Retinal pigment epithelial cell (primary cell): ENCODE measurements at regions not wholly inside any gene's neighbourhood (a gene's known extent, or its start where the extent isn't known, plus 50 kb on each side); places are given as distances from the start of the nearest gene placed in this dataset.
"Not testable (repeated sequence)": the region's sequence is repeated elsewhere in the genome, so short reads cannot be mapped to it uniquely, and the experiment has no call there.

Experiments
- DNase-seq: peaks from one replicate; pipeline ENCODE4 v3.0.0-alpha.2; 2010; ENCODE audit warnings: low read depth
- H3K4me3 ChIP-seq: 2 replicates; pipeline ENCODE4 v1.5.1; 2011; ENCODE audit warnings: mild to moderate bottlenecking, low read length, control low read depth, moderate library complexity
- TF ChIP-seq, protein P1 (sequence below): conservative IDR thresholded peaks from 2 replicates; pipeline ENCODE4 v1.5.1; 2011; ENCODE audit warnings: low read depth, low read length, control low read depth, inconsistent platforms

DNA sequence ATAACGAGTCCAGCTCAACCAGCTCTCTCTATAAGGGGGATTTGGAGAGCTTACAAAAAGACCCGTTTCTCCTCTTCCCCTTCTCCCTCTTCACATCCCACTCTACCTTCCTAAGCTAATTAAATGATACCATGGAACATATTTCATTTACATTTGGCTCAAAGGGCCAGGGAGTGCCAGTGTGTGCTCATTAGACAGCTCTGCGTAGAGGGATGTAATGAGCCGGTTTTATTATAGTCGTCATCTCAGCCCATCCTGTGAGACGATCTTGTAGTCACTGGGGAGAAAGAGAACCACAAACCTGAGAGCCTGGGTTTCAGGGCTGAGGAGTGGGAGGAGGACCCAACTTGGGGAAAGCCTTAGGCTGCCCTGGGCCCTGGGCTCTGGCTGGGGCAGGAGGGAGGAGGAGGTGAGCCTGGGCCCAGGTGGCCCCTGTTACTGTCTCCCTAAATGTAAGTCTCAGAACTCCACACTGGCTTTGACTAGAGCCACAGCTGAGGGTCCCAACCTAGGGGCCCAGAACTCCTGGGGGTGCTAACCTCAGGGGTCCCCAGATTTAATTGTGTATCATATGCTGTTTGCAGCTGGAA, 354.6 kb downstream of the MATN1 start:
- DNase-seq = no peak
- H3K4me3 ChIP-seq = no peak overlapping the region

DNA sequence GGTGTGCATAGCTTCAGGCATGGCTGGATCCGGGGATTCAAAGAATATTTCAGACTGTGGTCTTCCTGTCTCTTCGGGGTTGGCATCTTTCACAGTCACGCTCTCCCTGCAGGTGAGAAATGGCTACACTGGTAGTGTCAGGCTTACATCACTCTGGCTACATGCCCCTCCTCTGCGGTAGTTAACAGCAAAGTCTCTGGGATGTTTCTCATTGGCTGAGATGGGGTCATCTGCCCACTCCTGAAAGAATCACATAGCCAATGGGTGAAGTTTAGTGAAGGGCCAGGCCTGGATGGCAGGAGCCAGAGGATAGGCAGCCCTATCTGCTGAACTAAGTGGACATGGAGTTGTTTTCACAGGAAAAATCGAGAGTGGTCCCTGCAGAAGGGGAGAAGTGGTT, 356.5 kb downstream of the MATN1 start:
- TF ChIP-seq, protein P1, sequence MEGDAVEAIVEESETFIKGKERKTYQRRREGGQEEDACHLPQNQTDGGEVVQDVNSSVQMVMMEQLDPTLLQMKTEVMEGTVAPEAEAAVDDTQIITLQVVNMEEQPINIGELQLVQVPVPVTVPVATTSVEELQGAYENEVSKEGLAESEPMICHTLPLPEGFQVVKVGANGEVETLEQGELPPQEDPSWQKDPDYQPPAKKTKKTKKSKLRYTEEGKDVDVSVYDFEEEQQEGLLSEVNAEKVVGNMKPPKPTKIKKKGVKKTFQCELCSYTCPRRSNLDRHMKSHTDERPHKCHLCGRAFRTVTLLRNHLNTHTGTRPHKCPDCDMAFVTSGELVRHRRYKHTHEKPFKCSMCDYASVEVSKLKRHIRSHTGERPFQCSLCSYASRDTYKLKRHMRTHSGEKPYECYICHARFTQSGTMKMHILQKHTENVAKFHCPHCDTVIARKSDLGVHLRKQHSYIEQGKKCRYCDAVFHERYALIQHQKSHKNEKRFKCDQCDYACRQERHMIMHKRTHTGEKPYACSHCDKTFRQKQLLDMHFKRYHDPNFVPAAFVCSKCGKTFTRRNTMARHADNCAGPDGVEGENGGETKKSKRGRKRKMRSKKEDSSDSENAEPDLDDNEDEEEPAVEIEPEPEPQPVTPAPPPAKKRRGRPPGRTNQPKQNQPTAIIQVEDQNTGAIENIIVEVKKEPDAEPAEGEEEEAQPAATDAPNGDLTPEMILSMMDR = no peak
- no peak for DNase-seq
- H3K4me3 ChIP-seq = no peak overlapping the region

More for the DNA sequence above, 354.6 kb downstream of the MATN1 start:
- TF ChIP-seq, protein P1 = no peak

DNA sequence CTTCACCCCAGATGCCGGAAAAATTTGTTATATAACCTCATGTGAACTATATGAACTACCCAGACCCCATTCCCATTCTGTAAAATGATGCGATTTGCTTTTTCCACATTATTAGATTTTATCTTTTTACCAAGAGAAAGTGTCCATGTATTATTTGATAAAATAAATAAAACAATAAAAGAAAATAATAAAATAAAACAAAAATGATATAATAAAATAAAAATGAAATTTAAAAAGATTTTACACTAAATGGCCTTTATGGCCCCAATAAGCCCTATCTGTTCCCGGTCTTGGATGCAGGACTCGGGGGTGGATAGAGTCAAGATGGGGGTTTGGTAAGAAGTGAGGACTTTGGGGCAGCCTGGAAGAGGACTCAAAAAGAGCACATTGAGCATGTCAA, 357.2 kb downstream of the MATN1 start:
- no peak for DNase-seq
- TF ChIP-seq, protein P1 = no peak
- H3K4me3 ChIP-seq = no peak overlapping the region

DNA sequence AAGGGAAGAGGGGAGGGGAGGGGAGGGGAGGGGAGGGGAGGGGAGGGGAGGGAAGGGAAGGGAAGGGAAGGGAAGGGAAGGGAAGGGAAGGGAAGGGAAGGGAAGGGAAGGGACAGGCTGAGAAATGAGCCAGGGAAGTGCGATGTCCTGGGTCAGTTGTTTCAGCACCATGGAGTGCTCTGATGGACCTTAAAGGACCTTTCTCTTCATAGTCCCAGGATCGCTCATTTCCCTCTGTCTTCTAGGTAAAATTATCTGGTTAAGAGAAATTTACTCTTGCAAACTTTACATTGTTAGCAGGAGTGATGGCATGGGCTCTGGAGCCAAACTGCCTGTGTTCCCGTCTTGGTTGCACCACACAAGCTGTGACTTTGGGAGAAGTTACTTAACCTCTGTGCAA, 357.8 kb downstream of the MATN1 start:
- H3K4me3 ChIP-seq = no peak overlapping the region
- TF ChIP-seq, protein P1 = no peak
- no peak for DNase-seq

DNA sequence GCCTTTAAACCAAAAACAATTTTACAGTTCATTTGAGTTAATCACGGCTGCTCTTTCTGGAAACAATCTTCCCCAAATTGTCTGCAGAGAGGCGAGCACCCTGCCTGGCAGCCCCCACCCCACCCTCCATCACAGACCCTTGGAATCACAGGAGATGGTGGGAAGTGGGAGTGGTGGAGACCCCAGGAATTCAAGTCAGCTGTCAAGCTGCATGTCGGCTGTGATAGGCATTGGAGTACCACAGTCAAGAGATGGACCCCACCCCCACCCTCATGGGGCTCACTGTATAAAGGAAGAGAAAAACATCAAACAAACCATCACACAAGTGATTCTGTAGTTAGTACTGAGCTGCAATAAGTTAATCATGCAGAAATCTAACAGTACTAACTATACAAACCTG, 360.4 kb downstream of the MATN1 start:
- H3K4me3 ChIP-seq = no peak overlapping the region
- DNase-seq = no peak
- TF ChIP-seq, protein P1 = no peak

DNA sequence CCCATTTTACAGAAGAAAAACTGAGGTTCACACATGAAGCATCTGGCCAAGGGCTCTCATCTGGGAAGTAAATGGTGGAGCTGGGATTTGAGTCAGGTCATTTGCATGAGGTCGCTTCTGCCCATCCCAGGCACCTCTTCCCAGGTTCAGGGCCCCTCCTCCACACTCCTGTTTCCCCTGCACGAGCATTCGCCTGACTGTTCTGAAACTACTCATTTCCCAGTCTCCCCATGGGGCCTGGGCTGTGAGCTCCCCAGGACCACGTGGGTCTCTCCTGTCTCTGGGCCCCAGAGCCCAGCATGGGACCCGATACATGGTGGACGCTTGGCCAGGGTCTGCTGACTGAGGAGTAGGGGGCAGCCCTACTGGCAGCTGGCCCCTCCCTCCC, 360.8 kb downstream of the MATN1 start:
- H3K4me3 ChIP-seq = no peak overlapping the region
- TF ChIP-seq, protein P1 = no peak
- no peak for DNase-seq

DNA sequence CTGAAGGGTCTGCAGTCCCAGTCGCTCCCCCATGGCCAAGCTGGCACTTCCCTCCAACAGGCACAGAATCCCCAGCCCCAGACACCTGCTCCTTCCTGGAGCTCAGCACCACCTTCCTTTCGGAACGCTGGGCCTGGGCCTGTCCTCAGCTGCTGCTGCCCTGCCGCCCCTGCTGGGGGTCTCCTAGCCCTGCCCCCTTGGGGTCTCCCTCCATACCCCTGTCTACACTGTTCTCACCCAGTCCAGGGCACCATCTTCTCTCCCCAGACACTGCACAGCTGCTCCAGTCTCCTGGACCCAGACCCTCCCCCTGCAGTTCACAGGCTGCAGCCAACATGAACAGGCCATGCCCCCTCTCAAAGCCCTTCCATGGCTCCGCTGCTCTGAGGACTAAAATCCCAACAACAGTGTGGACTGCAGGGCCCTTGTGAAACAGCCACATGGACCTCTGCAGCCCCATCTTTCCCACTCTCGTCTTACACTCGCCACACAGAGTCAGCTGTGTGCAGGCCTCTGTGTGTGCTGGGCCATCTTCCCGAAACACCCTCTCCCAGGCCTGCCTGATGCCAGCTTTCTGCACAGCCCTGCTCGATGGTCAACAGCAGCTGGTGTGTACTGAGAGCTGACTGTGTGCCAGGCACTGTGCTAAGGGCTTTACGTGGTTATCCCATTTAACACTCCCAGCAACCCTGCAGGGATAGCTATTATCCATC, 361.3 kb downstream of the MATN1 start:
- not testable (repeated sequence) for DNase-seq, H3K4me3 ChIP-seq
